Uterus (tissue), 2 donors: ENCODE measurements at regions not wholly inside any gene's neighbourhood (a gene's known extent, or its start where the extent isn't known, plus 50 kb on each side); places are given as distances from the start of the nearest gene placed in this dataset.

Experiments used
- CTCF ChIP-seq, 4 experiments: fragments of 200-600 bp in 2 of 4; fragments of 450-650 bp in 2 of 4; sonication (generic) in 2 of 4; IDR thresholded peaks; one replicate each; pipeline ENCODE4 v1.5.1; 2016 to 2019; ENCODE audit warnings: antibody characterized with exemption in 4 of 4, mild to moderate bottlenecking in 2 of 4, moderate library complexity in 1 of 4
- POLR2A ChIP-seq, 2 donors: fragments of 450-650 bp; IDR thresholded peaks; one replicate each; pipeline ENCODE4 v1.6.1; 2016; ENCODE audit warnings: antibody characterized with exemption in 2 of 2, mild to moderate bottlenecking in 1 of 2, moderate library complexity in 1 of 2

- TF ChIP-seq CTCF (IDR thresholded peaks at IDR 0.05) (no peak), POLR2A (IDR thresholded peaks at IDR 0.05) (no peak)
These were observed 712.9 kb upstream of the LCORL start for GRCh38 chr4:18734405-18734804.
